ENCODE measurements at regions not wholly inside any gene's neighbourhood (a gene's known extent, or its start where the extent isn't known, plus 50 kb on each side); places are given as distances from the start of the nearest gene placed in this dataset.

GRCh38 chr14:103267226-103267910 is 66.7 kb upstream of the EIF5 start:
- H3K27ac ChIP-seq, result no peak overlapping the region
- TF ChIP-seq CTCF (conservative IDR thresholded peaks at IDR 0.05), result no peak

- no peak overlapping the region for H3K27ac ChIP-seq
- TF ChIP-seq CTCF (conservative IDR thresholded peaks at IDR 0.05), result no peak
Observed at GRCh38 chr14:103271189-103271588, 62.8 kb upstream of the EIF5 start.

- H3K27ac ChIP-seq, result no peak overlapping the region
- TF ChIP-seq CTCF (conservative IDR thresholded peaks at IDR 0.05), result no peak
Observed at GRCh38 chr14:103273145-103273744, 60.8 kb upstream of the EIF5 start.

- no peak overlapping the region for H3K27ac ChIP-seq
- no peak for TF ChIP-seq CTCF (conservative IDR thresholded peaks at IDR 0.05)
Observed at GRCh38 chr14:103273745-103274615, 60.1 kb upstream of the EIF5 start.

- no peak for TF ChIP-seq CTCF (conservative IDR thresholded peaks at IDR 0.05)
- H3K27ac ChIP-seq, result no peak overlapping the region
Observed at GRCh38 chr14:103275000-103275399, 59.0 kb upstream of the EIF5 start.

GRCh38 chr14:103277931-103278330 is 56.1 kb upstream of the EIF5 start:
- no peak for TF ChIP-seq CTCF (conservative IDR thresholded peaks at IDR 0.05)
- H3K27ac ChIP-seq, result no peak overlapping the region

Data from VCaP (cell line).